GM19025 (cell line): ENCODE measurements at regions not wholly inside any gene's neighbourhood (a gene's known extent, or its start where the extent isn't known, plus 50 kb on each side); places are given as distances from the start of the nearest gene placed in this dataset.
"Not testable (repeated sequence)": the region's sequence is repeated elsewhere in the genome, so short reads cannot be mapped to it uniquely, and the experiment has no call there.

Experiments used
- ATAC-seq: cut with Tn5 transposase; IDR thresholded peaks from one replicate; pipeline ENCODE4 v1.9.1; 2021; ENCODE audit warnings: mild to moderate bottlenecking, low read depth, moderate library complexity; ENCODE audit not compliant: unreplicated experiment

- ATAC-seq, result no peak
Measured at GRCh38 chr17:70319516-70319915, 150.2 kb downstream of the KCNJ2 start.

GRCh38 chr17:70320673-70321345, 151.5 kb downstream of the KCNJ2 start:
- ATAC-seq, result no peak

- ATAC-seq, result no peak
Measured at GRCh38 chr17:70321352-70321751, 152.0 kb downstream of the KCNJ2 start.

- ATAC-seq, result no peak
Measured at GRCh38 chr17:70323269-70323668, 153.9 kb downstream of the KCNJ2 start.

- ATAC-seq, result no peak
Measured at GRCh38 chr17:70324031-70324430, 154.7 kb downstream of the KCNJ2 start.

- ATAC-seq, result no peak
Measured at GRCh38 chr17:70327279-70327678, 157.9 kb downstream of the KCNJ2 start.

- ATAC-seq, result no peak
Measured at GRCh38 chr17:70327723-70328122, 158.4 kb downstream of the KCNJ2 start.

- ATAC-seq, result no peak
Measured at GRCh38 chr17:70329721-70330120, 160.4 kb downstream of the KCNJ2 start.

- not testable (repeated sequence) for ATAC-seq
Measured at GRCh38 chr17:70331066-70331465, 161.7 kb downstream of the KCNJ2 start.

GRCh38 chr17:70332356-70333210, 163.3 kb downstream of the KCNJ2 start:
- no peak for ATAC-seq

- no peak for ATAC-seq
Measured at GRCh38 chr17:70336411-70336810, 167.1 kb downstream of the KCNJ2 start.

- ATAC-seq, result no peak
Measured at GRCh38 chr17:70338946-70339354, 169.6 kb downstream of the KCNJ2 start.

- ATAC-seq, result no peak
Measured at GRCh38 chr17:70343114-70343513, 173.8 kb downstream of the KCNJ2 start.

- ATAC-seq, result no peak
Measured at GRCh38 chr17:70344386-70345060, 175.2 kb downstream of the KCNJ2 start.

GRCh38 chr17:70345061-70345460, 175.7 kb downstream of the KCNJ2 start:
- no peak for ATAC-seq

- ATAC-seq, result no peak
Measured at GRCh38 chr17:70352834-70353233, 183.5 kb downstream of the KCNJ2 start.

- peak; percentile 48 for ATAC-seq
Measured at GRCh38 chr17:70353408-70354092, 184.2 kb downstream of the KCNJ2 start.

- ATAC-seq, result no peak
Measured at GRCh38 chr17:70355185-70355584, 185.9 kb downstream of the KCNJ2 start.

GRCh38 chr17:70357190-70357589, 187.9 kb downstream of the KCNJ2 start:
- no peak for ATAC-seq

GRCh38 chr17:70365091-70365583, 195.8 kb downstream of the KCNJ2 start:
- ATAC-seq, result peak; percentile 62

- no peak for ATAC-seq
Measured at GRCh38 chr17:70366386-70366785, 197.1 kb downstream of the KCNJ2 start.
